ENCODE measurements at regions not wholly inside any gene's neighbourhood (a gene's known extent, or its start where the extent isn't known, plus 50 kb on each side); places are given as distances from the start of the nearest gene placed in this dataset.

- Mint-ChIP-seq H3K9me3 (no peaks in the 10 kb centered on the region), H3K27ac (no peak overlapping the region), H3K36me3 (ENCODE audit: low read depth) (no peaks in the 10 kb centered on the region), H3K4me1 (peaks cover 1% of the 10 kb centered on the region), H3K4me3 (no peak overlapping the region), H3K27me3 (ENCODE audit: insufficient read depth) (peaks cover 28% of the 10 kb centered on the region)
- Histone ChIP-seq H3K27ac (ENCODE audit: low read depth, low read length) (no peak overlapping the region), H3K9me3 (ENCODE audit: control insufficient read depth, low read length) (no peaks in the 10 kb centered on the region), H3K27me3 (ENCODE audit: control insufficient read depth, insufficient read depth, low read length, poor library complexity, severe bottlenecking) (no peaks in the 10 kb centered on the region), H3K9ac (ENCODE audit: extremely low read depth, low read length, poor library complexity, severe bottlenecking) (no peak overlapping the region), H3K36me3 (ENCODE audit: control insufficient read depth, insufficient read depth, low read length) (no peaks in the 10 kb centered on the region), H3K4me1 (ENCODE audit: control insufficient read depth, insufficient read depth, low read length) (peaks cover 3% of the 10 kb centered on the region), H3K4me3 (ENCODE audit: low read length) (no peak overlapping the region)
- TF ChIP-seq CTCF (conservative IDR thresholded peaks at IDR 0.05) = no peak
- WGBS, 2 experiments (ENCODE audit: insufficient coverage in 1 of 2, insufficient read length in 1 of 2) = 90 to 100% methylated on average over 3 to 7 of the region's 7 CpGs
- no peak for DNase-seq
These were observed 259.4 kb upstream of the PROK2 start for GRCh38 chr3:72044231-72044855.

GRCh38 chr3:72043204-72044133, 258.5 kb upstream of the PROK2 start:
- Histone ChIP-seq H3K4me3 (ENCODE audit: low read length) (no peak overlapping the region), H3K4me1 (ENCODE audit: control insufficient read depth, insufficient read depth, low read length) (peaks cover 3% of the 10 kb centered on the region), H3K9me3 (ENCODE audit: control insufficient read depth, low read length) (no peaks in the 10 kb centered on the region), H3K36me3 (ENCODE audit: control insufficient read depth, insufficient read depth, low read length) (no peaks in the 10 kb centered on the region), H3K9ac (ENCODE audit: extremely low read depth, low read length, poor library complexity, severe bottlenecking) (no peak overlapping the region), H3K27me3 (ENCODE audit: control insufficient read depth, insufficient read depth, low read length, poor library complexity, severe bottlenecking) (no peaks in the 10 kb centered on the region), H3K27ac (ENCODE audit: low read depth, low read length) (no peak overlapping the region)
- no peak overlapping the region for H3K4me3 Mint-ChIP-seq
- H3K9me3 Mint-ChIP-seq = no peaks in the 10 kb centered on the region
- peaks cover 21% of the 10 kb centered on the region for H3K27me3 Mint-ChIP-seq (ENCODE audit: insufficient read depth)
- no peaks in the 10 kb centered on the region for H3K4me1 Mint-ChIP-seq
- H3K36me3 Mint-ChIP-seq (ENCODE audit: low read depth) = no peaks in the 10 kb centered on the region
- no peak for DNase-seq
- WGBS, 2 experiments (ENCODE audit: insufficient coverage in 1 of 2, insufficient read length in 1 of 2) = 84 to 91% methylated on average over 2 to 3 of the region's 3 CpGs
- TF ChIP-seq CTCF (conservative IDR thresholded peaks at IDR 0.05) = no peak
- H3K27ac Mint-ChIP-seq = no peak overlapping the region

GRCh38 chr3:72042397-72043203, 257.7 kb upstream of the PROK2 start:
- Histone ChIP-seq H3K36me3 (ENCODE audit: control insufficient read depth, insufficient read depth, low read length) (no peaks in the 10 kb centered on the region), H3K27ac (ENCODE audit: low read depth, low read length) (no peak overlapping the region), H3K9me3 (ENCODE audit: control insufficient read depth, low read length) (no peaks in the 10 kb centered on the region), H3K27me3 (ENCODE audit: control insufficient read depth, insufficient read depth, low read length, poor library complexity, severe bottlenecking) (no peaks in the 10 kb centered on the region), H3K4me1 (ENCODE audit: control insufficient read depth, insufficient read depth, low read length) (peaks cover 3% of the 10 kb centered on the region), H3K9ac (ENCODE audit: extremely low read depth, low read length, poor library complexity, severe bottlenecking) (no peak overlapping the region), H3K4me3 (ENCODE audit: low read length) (no peak overlapping the region)
- peaks cover 13% of the 10 kb centered on the region for H3K27me3 Mint-ChIP-seq (ENCODE audit: insufficient read depth)
- H3K27ac Mint-ChIP-seq = no peak overlapping the region
- WGBS, 2 experiments (ENCODE audit: insufficient coverage in 1 of 2, insufficient read length in 1 of 2) = 92 to 95% methylated on average over 7 of the region's 7 CpGs
- peak; percentile 65 for DNase-seq
- TF ChIP-seq CTCF (conservative IDR thresholded peaks at IDR 0.05) = no peak
- no peak overlapping the region for H3K4me3 Mint-ChIP-seq
- peaks cover 3% of the 10 kb centered on the region for H3K36me3 Mint-ChIP-seq (ENCODE audit: low read depth)
- peaks cover under 1% of the 10 kb centered on the region for H3K9me3 Mint-ChIP-seq
- H3K4me1 Mint-ChIP-seq = no peaks in the 10 kb centered on the region
